ENCODE measurements at regions not wholly inside any gene's neighbourhood (a gene's known extent, or its start where the extent isn't known, plus 50 kb on each side); places are given as distances from the start of the nearest gene placed in this dataset.

DNA sequence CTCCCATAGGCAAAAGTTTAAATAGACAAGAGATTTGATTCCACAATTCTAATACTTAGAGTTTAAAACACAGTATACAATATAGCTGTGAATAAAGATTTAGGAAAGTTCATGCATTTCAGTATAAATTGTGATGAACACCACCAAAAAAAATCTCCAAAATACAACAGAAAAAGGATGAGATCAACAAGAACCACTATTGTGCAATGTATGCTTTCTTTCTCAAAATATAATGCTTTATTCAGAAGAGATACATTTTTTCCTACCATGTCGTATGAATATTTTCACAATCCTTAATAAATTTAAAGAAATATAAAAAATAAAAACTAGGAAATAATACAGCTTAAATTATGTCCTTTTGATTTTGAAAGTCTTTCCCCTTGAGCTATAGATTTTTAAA is 1309.2 kb downstream of the MRPL39 start:
- no peak for DNase-seq (ENCODE audit: low read depth in 4 of 4, low spot score in 2 of 4)

GRCh38 chr21:24294171-24294570 is 1313.1 kb downstream of the MRPL39 start:
- DNase-seq (ENCODE audit: low read depth in 4 of 4, low spot score in 2 of 4), result no peak

DNA sequence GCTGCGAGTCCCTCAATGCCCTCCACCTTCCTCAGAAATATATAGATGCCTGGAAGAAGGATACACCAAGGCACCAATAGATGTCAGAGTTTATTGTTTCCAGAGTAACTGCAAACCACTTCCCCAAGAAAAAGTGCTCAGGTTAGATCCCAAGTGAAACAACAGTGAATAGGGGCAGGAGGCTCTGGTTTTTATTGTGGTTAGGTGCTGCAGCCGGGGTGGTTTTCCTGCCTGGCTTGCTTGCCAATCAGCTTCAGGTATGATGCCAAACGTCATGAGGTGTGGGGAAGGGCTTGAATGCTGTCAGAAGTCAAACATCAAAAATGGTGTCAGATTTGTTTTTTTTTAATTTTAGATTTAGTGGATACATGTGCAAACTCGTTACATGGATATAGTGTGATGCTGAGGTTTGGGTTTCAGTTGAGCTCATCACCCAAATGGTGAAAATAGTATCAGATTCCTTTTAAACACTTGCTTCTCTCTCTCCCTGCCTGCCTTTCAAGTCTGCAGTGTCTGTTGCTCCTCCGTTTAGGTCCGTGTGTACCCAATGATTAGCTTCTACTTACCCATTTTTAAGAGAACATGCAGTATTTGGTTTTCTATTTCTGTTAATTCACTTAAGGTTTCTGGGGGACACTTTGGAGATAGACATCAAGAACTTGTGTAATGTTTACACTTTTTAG is 1317.0 kb downstream of the MRPL39 start:
- DNase-seq (ENCODE audit: low read depth in 4 of 4, low spot score in 2 of 4), result no peak

DNA sequence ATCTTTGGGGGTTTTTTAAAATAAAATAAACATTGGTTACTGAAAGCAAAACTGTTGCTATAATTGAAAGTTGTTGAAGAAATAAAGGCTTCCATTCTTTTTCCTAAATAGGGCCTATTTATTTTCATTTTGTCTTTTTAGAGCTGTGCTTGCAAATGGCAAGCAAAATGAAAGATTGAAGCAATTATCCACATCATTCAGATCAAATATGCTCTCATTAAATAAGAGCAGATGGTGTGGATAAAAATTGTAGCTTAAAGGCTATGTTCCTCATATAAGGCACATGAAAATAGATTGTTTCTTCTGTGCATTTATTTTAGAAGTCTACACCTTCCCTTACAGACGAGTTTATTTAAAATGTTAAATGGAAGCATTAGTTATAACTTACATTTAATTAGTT is 1317.7 kb downstream of the MRPL39 start:
- DNase-seq (ENCODE audit: low read depth in 4 of 4, low spot score in 2 of 4), result no peak

DNA sequence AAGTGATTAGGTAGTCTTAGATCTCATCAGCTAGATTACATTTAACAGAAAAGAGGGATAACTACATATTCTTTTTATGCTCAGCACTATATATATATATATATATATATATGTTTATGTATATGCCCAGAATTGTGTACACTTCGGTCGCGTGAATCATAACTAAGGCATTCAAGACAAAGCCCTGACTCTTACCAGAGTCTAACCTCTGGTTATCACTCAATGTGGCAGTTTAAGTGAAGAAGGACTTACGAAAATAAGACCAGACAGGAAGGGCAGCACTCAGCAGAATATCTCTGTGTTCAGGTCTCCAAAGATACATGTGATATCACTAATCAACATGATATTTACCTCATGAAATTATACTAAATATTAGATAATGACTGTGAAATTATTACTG is 1326.7 kb downstream of the MRPL39 start:
- no peak for DNase-seq (ENCODE audit: low read depth in 4 of 4, low spot score in 2 of 4)

- DNase-seq (ENCODE audit: low read depth in 4 of 4, low spot score in 2 of 4), result no peak
Observed at GRCh38 chr21:24278711-24279110, 1328.6 kb downstream of the MRPL39 start.

- DNase-seq (ENCODE audit: low read depth in 4 of 4, low spot score in 2 of 4), result no peak
Observed at GRCh38 chr21:24276204-24276603, 1331.1 kb downstream of the MRPL39 start.

DNA sequence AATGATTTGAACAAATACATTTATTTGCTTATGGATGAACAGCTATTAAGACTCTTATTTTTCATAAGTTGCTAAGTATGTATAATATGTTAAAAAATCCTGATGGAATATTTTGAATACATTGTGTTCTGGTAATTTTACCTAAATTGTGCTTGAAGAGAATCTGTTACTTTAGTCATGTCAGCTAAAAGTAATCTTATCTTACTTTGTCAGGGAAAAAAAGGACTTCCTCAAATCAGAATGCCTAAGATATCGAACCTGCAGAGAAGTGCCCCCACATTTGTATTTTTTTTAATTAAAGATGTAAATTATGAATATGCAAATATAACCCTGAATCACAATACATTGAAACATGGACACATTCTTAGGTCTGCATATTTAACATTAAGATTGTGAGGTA is 1331.7 kb downstream of the MRPL39 start:
- DNase-seq (ENCODE audit: low read depth in 4 of 4, low spot score in 2 of 4), result no peak

GRCh38 chr21:24272521-24272938 is 1334.8 kb downstream of the MRPL39 start:
- DNase-seq (ENCODE audit: low read depth in 4 of 4, low spot score in 2 of 4), result no peak

- DNase-seq (ENCODE audit: low read depth in 4 of 4, low spot score in 2 of 4), result no peak
Observed at GRCh38 chr21:24265987-24266386, 1341.3 kb downstream of the MRPL39 start.

GRCh38 chr21:24260751-24261150 is 1346.5 kb downstream of the MRPL39 start:
- no peak for DNase-seq (ENCODE audit: low read depth in 4 of 4, low spot score in 2 of 4)

- no peak for DNase-seq (ENCODE audit: low read depth in 4 of 4, low spot score in 2 of 4)
Observed at GRCh38 chr21:24259241-24259640, 1348.0 kb downstream of the MRPL39 start.

GRCh38 chr21:24255591-24255990 is 1351.7 kb downstream of the MRPL39 start:
- no peak for DNase-seq (ENCODE audit: low read depth in 4 of 4, low spot score in 2 of 4)

DNA sequence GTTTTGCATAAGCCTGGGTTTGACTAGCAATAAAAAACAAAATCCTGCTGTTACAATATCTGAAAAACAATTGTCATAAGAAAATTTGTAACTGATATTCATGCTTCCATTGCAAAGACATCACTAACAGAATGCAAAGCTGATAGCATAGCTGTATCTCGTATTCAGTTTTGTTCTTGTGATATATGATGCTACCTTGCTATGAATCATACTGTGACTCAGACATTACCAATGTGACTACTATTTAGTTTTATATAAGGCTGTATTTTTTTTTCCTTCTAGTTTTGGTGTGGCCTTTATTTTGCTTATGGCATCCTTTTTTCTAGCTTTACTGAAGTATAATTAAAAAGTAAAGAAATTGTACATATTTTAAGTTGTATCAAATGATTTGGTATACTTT is 1381.8 kb downstream of the MRPL39 start:
- DNase-seq (ENCODE audit: low read depth in 4 of 4, low spot score in 2 of 4), result no peak

- DNase-seq (ENCODE audit: low read depth in 4 of 4, low spot score in 2 of 4), result no peak
Observed at GRCh38 chr21:24224422-24224821, 1382.9 kb downstream of the MRPL39 start.

GRCh38 chr21:24223624-24224023 is 1383.7 kb downstream of the MRPL39 start:
- DNase-seq (ENCODE audit: low read depth in 4 of 4, low spot score in 2 of 4), result no peak

DNA sequence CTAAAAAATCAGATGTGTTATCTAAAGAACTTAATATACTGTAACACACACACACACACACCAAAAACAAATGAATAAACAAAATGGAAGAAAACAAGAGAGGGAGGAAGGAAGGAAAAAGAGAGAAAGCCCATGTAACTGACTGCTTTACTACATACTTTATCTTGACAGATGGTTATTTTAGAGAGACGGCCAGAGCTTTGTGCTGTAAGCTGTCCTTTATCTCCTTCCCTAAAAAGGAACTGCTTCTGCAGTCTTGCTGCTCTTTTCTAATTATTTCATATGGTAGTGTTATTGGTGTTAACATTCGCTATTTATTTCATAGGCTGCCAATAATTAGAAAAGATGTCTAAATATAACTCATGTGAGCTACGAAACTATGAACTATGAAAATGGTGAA is 1384.6 kb downstream of the MRPL39 start:
- DNase-seq (ENCODE audit: low read depth in 4 of 4, low spot score in 2 of 4), result no peak

DNA sequence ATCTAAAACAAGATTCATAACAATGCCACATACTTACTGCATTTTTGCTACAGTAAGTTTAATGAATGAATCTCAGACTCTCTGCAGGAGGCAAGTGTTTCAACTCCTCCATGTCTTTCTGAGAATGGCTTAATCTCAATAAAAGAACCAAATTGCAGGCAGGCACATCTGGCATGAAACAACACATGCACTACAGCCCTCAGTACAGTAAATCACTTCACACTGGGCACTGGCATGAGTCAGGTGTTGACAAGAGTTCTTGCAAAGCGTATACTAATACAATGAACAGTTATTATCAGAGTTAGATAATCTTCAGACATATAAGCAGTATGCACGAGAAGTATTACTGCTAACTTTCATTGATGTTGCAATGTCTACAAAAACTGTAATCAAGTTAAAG is 1386.8 kb downstream of the MRPL39 start:
- DNase-seq (ENCODE audit: low read depth in 4 of 4, low spot score in 2 of 4), result no peak

- DNase-seq (ENCODE audit: low read depth in 4 of 4, low spot score in 2 of 4), result no peak
Observed at GRCh38 chr21:24217151-24217550, 1390.1 kb downstream of the MRPL39 start.

- DNase-seq (ENCODE audit: low read depth in 4 of 4, low spot score in 2 of 4), result no peak
Observed at GRCh38 chr21:24210130-24210529, 1397.2 kb downstream of the MRPL39 start.

DNA sequence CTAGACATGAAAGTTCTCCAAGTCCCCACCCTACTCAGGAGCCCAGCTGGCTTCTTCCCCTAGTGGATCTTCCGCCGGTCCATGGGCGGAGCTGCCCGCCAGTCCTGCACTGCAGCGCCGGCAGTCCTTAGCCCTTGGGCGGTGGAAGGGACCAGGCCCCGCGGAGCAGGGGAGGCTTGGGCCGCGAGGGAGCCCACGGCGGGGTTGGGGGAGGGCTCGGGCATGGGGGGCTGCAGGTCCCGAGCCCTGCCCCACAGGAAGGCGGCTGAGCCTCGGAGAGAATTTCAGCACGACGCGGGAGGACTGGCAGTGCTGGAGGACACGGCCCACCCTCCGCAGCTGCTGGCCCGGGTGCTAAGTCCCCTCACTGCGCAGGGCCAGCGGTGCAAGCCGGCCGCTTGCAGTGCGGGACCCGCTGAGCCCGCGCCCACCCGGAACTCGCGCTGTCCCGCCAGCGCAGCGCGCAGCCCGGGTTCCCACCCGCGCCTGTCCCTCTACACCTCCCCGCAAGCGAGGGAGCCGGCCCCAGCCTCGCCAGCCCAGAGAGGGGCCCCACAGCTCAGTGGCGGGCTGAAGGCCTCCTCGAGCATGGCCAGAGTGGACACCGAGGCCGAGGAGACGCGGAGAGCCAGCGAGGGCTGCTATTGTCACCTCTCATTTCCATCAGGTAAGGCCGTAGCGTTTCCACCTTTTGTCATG is 1398.6 kb downstream of the MRPL39 start:
- no peak for DNase-seq (ENCODE audit: low read depth in 4 of 4, low spot score in 2 of 4)

GRCh38 chr21:24205319-24205718 is 1402.0 kb downstream of the MRPL39 start:
- DNase-seq (ENCODE audit: low read depth in 4 of 4, low spot score in 2 of 4), result no peak
